Cardiac fibroblast (primary cell): ENCODE measurements at regions not wholly inside any gene's neighbourhood (a gene's known extent, or its start where the extent isn't known, plus 50 kb on each side); places are given as distances from the start of the nearest gene placed in this dataset.

Experiments used
- DNase-seq, 2 donors: peaks; one replicate each; pipeline versions ENCODE4 v3.0.0 to v3.0.0-alpha.2; 2010; ENCODE audit warnings: low read depth in 2 of 2
- H3K4me3 ChIP-seq, 2 donors: replicated peaks in 1 of 2; 1 replicate in 1 of 2; 2 replicates in 1 of 2; pipeline ENCODE4 v1.5.1; 2011; ENCODE audit warnings: low read depth in 2 of 2, low read length in 2 of 2, mild to moderate bottlenecking in 2 of 2, moderate library complexity in 1 of 2
- TF ChIP-seq, protein P1 (sequence below): IDR thresholded peaks from one replicate; pipeline ENCODE4 v1.5.1; 2011; ENCODE audit warnings: low read depth, mild to moderate bottlenecking, low read length, inconsistent platforms

DNA sequence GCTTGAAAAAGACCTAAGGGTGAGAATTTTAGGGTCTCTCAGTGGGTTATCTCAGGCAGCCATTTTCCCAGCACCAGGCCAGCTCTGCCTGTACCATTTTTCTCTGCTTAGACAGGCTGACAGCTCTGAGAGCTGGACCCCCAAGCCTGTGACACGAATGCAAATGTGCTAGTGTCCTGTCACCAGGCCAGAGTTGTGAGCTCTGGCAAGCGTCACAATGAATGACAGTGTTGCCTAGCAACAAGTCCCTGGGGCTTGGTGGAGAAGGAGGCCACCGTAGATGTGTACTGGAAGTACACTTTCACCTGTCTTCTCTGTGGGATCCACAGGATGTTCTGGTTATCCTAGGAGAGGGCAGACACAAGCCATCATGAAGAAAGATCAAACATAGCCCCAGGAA lies 66.7 kb downstream of the RBMY1D start:
- DNase-seq, result no peak
- TF ChIP-seq, protein P1, sequence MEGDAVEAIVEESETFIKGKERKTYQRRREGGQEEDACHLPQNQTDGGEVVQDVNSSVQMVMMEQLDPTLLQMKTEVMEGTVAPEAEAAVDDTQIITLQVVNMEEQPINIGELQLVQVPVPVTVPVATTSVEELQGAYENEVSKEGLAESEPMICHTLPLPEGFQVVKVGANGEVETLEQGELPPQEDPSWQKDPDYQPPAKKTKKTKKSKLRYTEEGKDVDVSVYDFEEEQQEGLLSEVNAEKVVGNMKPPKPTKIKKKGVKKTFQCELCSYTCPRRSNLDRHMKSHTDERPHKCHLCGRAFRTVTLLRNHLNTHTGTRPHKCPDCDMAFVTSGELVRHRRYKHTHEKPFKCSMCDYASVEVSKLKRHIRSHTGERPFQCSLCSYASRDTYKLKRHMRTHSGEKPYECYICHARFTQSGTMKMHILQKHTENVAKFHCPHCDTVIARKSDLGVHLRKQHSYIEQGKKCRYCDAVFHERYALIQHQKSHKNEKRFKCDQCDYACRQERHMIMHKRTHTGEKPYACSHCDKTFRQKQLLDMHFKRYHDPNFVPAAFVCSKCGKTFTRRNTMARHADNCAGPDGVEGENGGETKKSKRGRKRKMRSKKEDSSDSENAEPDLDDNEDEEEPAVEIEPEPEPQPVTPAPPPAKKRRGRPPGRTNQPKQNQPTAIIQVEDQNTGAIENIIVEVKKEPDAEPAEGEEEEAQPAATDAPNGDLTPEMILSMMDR, result no peak
- no peak overlapping the region for H3K4me3 ChIP-seq
